HFFc6 (cell line): ENCODE measurements at regions not wholly inside any gene's neighbourhood (a gene's known extent, or its start where the extent isn't known, plus 50 kb on each side); places are given as distances from the start of the nearest gene placed in this dataset.

Experiments used
- DNase-seq: peaks from one replicate; pipeline ENCODE4 v3.0.0-alpha.2; 2018
- H3K27ac Mint-ChIP-seq: 2 replicates; pipeline ENCODE4 v1.8.0; 2020; ENCODE audit warnings: mild to moderate bottlenecking, mixed read lengths
- H3K27me3 Mint-ChIP-seq: 2 replicates; pipeline ENCODE4 v1.8.0; 2021; ENCODE audit warnings: mild to moderate bottlenecking, moderate library complexity, mixed read lengths; ENCODE audit not compliant: insufficient read depth
- H3K36me3 Mint-ChIP-seq: 2 replicates; pipeline ENCODE4 v1.8.0; 2021; ENCODE audit warnings: low read depth, mixed read lengths
- H3K4me1 Mint-ChIP-seq: 2 replicates; pipeline ENCODE4 v1.8.0; 2020; ENCODE audit warnings: low read depth, mixed read lengths
- H3K4me3 Mint-ChIP-seq: 2 replicates; pipeline ENCODE4 v1.8.0; 2020; ENCODE audit warnings: mild to moderate bottlenecking, moderate library complexity, mixed read lengths
- H3K9me3 Mint-ChIP-seq: 2 replicates; pipeline ENCODE4 v1.8.0; 2020; ENCODE audit warnings: mild to moderate bottlenecking, mixed read lengths
- CTCF ChIP-seq: fragments of 200-600 bp; sonication (generic); IDR thresholded peaks from 2 replicates; pipeline ENCODE4 v1.5.0; 2021; ENCODE audit warnings: antibody characterized with exemption, mild to moderate bottlenecking

- DNase-seq = no peak
- Mint-ChIP-seq H3K27ac (no peak overlapping the region), H3K36me3 (0 out of 2 replicates have a peak, but pooled peaks cover 4% of the 10 kb centered on the region), H3K27me3 (peaks cover 3% of the 10 kb centered on the region; the same call in 1 of the 2 replicates), H3K4me1 (no peaks in the 10 kb centered on the region), H3K9me3 (peaks cover 39% of the 10 kb centered on the region), H3K4me3 (no peak overlapping the region)
- no peak for TF ChIP-seq CTCF
Measured at GRCh38 chr1:37085393-37085792, 51.1 kb upstream of the GRIK3 start.

- H3K36me3 Mint-ChIP-seq = 0 out of 2 replicates have a peak, but pooled peaks cover 8% of the 10 kb centered on the region
- no peaks in the 10 kb centered on the region for H3K4me1 Mint-ChIP-seq
- H3K9me3 Mint-ChIP-seq = peaks cover 48% of the 10 kb centered on the region
- DNase-seq = no peak
- no peak for TF ChIP-seq CTCF
- H3K27me3 Mint-ChIP-seq = no peaks in the 10 kb centered on the region; the same call in 1 of the 2 replicates
- no peak overlapping the region for H3K4me3 Mint-ChIP-seq
- no peak overlapping the region for H3K27ac Mint-ChIP-seq
Measured at GRCh38 chr1:37089750-37090149, 55.4 kb upstream of the GRIK3 start.

GRCh38 chr1:37090671-37091070 is 56.4 kb upstream of the GRIK3 start:
- H3K4me3 Mint-ChIP-seq = no peak overlapping the region
- TF ChIP-seq CTCF = no peak
- peaks cover 13% of the 10 kb centered on the region; the same call in 1 of the 2 replicates for H3K36me3 Mint-ChIP-seq
- peaks cover 49% of the 10 kb centered on the region for H3K9me3 Mint-ChIP-seq
- H3K27me3 Mint-ChIP-seq = no peaks in the 10 kb centered on the region; the same call in 1 of the 2 replicates
- DNase-seq = no peak
- no peak overlapping the region for H3K27ac Mint-ChIP-seq
- H3K4me1 Mint-ChIP-seq = no peaks in the 10 kb centered on the region

- Mint-ChIP-seq H3K4me1 (no peaks in the 10 kb centered on the region), H3K27ac (no peak overlapping the region), H3K9me3 (peaks cover 58% of the 10 kb centered on the region), H3K4me3 (no peak overlapping the region), H3K36me3 (peaks cover 9% of the 10 kb centered on the region; the same call in 1 of the 2 replicates), H3K27me3 (no peaks in the 10 kb centered on the region; the same call in 1 of the 2 replicates)
- TF ChIP-seq CTCF = no peak
- DNase-seq = no peak
Measured at GRCh38 chr1:37092937-37093336, 58.6 kb upstream of the GRIK3 start.

GRCh38 chr1:37094302-37094701 is 60.0 kb upstream of the GRIK3 start:
- peaks cover 9% of the 10 kb centered on the region; the same call in 1 of the 2 replicates for H3K36me3 Mint-ChIP-seq
- TF ChIP-seq CTCF = no peak
- DNase-seq = no peak
- no peaks in the 10 kb centered on the region for H3K4me1 Mint-ChIP-seq
- H3K4me3 Mint-ChIP-seq = no peak overlapping the region
- H3K27ac Mint-ChIP-seq = no peak overlapping the region
- H3K9me3 Mint-ChIP-seq = peaks cover 64% of the 10 kb centered on the region
- H3K27me3 Mint-ChIP-seq = no peaks in the 10 kb centered on the region; the same call in 1 of the 2 replicates

GRCh38 chr1:37096523-37096922 is 62.2 kb upstream of the GRIK3 start:
- Mint-ChIP-seq H3K27me3 (no peaks in the 10 kb centered on the region), H3K4me1 (no peaks in the 10 kb centered on the region), H3K9me3 (peaks cover 67% of the 10 kb centered on the region), H3K36me3 (peaks cover 9% of the 10 kb centered on the region; the same call in 1 of the 2 replicates), H3K4me3 (no peak overlapping the region), H3K27ac (no peak overlapping the region)
- DNase-seq = no peak
- no peak for TF ChIP-seq CTCF
